Body of pancreas (tissue), 4 donors: ENCODE measurements at regions not wholly inside any gene's neighbourhood (a gene's known extent, or its start where the extent isn't known, plus 50 kb on each side); places are given as distances from the start of the nearest gene placed in this dataset.

Source experiments
- ATAC-seq: fragments of 150-250 bp; one replicate; pipeline ENCODE4 v1.9.1; 2016
- DNase-seq, 4 donors: peaks; one replicate each; pipeline ENCODE4 v3.0.0-alpha.2; 2019
- H3K27ac ChIP-seq, 4 donors: fragments of 200-600 bp; sonication (generic); 1 replicate in 3 of 4; 2 replicates in 1 of 4; pipeline versions ENCODE4 v1.5.1 to v1.6.1; 2016 to 2019; ENCODE audit warnings: mild to moderate bottlenecking in 1 of 4, mixed read lengths in 1 of 4, moderate library complexity in 1 of 4
- H3K27me3 ChIP-seq, 2 donors: fragments of 200-600 bp; sonication (generic); one replicate each; pipeline ENCODE4 v1.6.0; 2016; ENCODE audit warnings: mild to moderate bottlenecking in 1 of 2
- H3K36me3 ChIP-seq, 2 donors: fragments of 200-600 bp; sonication (generic); replicated peaks in 1 of 2; 2 replicates each; pipeline ENCODE4 v1.5.1; 2016; ENCODE audit warnings: low read depth in 2 of 2; ENCODE audit not compliant: insufficient read depth in 1 of 2
- H3K4me1 ChIP-seq: fragments of 200-600 bp; sonication (generic); one replicate; pipeline ENCODE4 v1.6.0; 2016
- H3K4me3 ChIP-seq, 2 donors: fragments of 200-600 bp; sonication (generic); 1 replicate in 1 of 2; 2 replicates in 1 of 2; pipeline ENCODE4 v1.5.1; 2016 to 2019
- H3K9me3 ChIP-seq, 3 donors: fragments of 200-600 bp; sonication (generic); 1 replicate in 2 of 3; 2 replicates in 1 of 3; pipeline ENCODE4 v1.5.1; 2016
- POLR2A ChIP-seq, 3 donors: fragments of 450-650 bp; IDR thresholded peaks; one replicate each; pipeline ENCODE4 v1.6.1; 2016; ENCODE audit warnings: antibody characterized with exemption in 3 of 3, mild to moderate bottlenecking in 2 of 3
- WGBS, 2 donors: methylation state at CpG; one replicate each; pipeline ENCODE4 v1.1.5; 2017; 5-methylcytosine and 5-hydroxymethylcytosine counted together
- intact Hi-C: fragments of 100-400 bp; cut with DNase I; formaldehyde crosslinking; loops from one replicate; pipeline ENCODE4 v1.15.1; 2023
- TF ChIP-seq, protein P1 (sequence below), 7 experiments: fragments of 450-650 bp in 4 of 7; fragments of 200-600 bp in 3 of 7; sonication (generic) in 3 of 7; IDR thresholded peaks; one replicate each; pipeline ENCODE4 v1.5.1; 2016 to 2019; ENCODE audit warnings: antibody characterized with exemption in 7 of 7

GRCh38 chr16:73887911-73888310, 408.7 kb upstream of the PSMD7 start:
- Histone ChIP-seq H3K27me3 (peaks cover 0 to 7% of the 10 kb centered on the region in 2 donors), H3K9me3 (no peaks in the 10 kb centered on the region), H3K27ac (no peak overlapping the region), H3K4me1 (peaks cover 4% of the 10 kb centered on the region), H3K4me3 (no peak overlapping the region), H3K36me3 (no peaks in the 10 kb centered on the region)
- DNase-seq: no peak
- no peak for TF ChIP-seq POLR2A (IDR thresholded peaks at IDR 0.05)
- TF ChIP-seq, protein P1, sequence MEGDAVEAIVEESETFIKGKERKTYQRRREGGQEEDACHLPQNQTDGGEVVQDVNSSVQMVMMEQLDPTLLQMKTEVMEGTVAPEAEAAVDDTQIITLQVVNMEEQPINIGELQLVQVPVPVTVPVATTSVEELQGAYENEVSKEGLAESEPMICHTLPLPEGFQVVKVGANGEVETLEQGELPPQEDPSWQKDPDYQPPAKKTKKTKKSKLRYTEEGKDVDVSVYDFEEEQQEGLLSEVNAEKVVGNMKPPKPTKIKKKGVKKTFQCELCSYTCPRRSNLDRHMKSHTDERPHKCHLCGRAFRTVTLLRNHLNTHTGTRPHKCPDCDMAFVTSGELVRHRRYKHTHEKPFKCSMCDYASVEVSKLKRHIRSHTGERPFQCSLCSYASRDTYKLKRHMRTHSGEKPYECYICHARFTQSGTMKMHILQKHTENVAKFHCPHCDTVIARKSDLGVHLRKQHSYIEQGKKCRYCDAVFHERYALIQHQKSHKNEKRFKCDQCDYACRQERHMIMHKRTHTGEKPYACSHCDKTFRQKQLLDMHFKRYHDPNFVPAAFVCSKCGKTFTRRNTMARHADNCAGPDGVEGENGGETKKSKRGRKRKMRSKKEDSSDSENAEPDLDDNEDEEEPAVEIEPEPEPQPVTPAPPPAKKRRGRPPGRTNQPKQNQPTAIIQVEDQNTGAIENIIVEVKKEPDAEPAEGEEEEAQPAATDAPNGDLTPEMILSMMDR (IDR thresholded peaks at IDR 0.05): no peak
- no peak for ATAC-seq
- WGBS, 2 donors: 28 to 38% methylated on average over 8 of the region's 8 CpGs
- intact Hi-C loops: no loop called here

DNA sequence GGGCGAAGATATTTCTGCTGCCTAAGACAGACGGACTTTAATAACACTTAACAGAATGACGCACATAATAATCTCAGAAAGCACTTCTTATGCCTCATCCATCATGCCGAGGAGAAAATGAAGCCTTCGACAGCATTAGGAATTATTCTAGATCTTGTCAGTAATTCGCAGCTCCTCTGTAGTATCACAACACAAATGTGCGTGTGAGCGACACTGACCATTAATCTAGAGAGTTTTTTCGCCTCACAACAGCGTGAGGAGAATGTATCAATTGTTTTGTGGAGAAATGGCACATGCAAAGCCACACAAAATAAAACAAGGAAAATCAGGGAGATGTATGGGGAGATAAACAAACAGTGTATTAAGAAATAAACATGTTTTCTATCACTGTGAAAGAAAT, 410.2 kb upstream of the PSMD7 start:
- ATAC-seq: no peak
- Histone ChIP-seq H3K4me3 (no peak overlapping the region), H3K9me3 (no peaks in the 10 kb centered on the region), H3K27me3 (peaks cover 0 to 5% of the 10 kb centered on the region in 2 donors), H3K4me1 (peaks cover 4% of the 10 kb centered on the region), H3K27ac (no peak overlapping the region), H3K36me3 (no peaks in the 10 kb centered on the region)
- no peak for DNase-seq
- TF ChIP-seq, protein P1 (IDR thresholded peaks at IDR 0.05): no peak
- intact Hi-C loops: no loop called here
- 60 to 61% methylated on average over 10 of the region's 10 CpGs for WGBS, 2 donors

GRCh38 chr16:73885319-73885718, 411.3 kb upstream of the PSMD7 start:
- ATAC-seq (no peak), DNase-seq (no peak)
- Histone ChIP-seq H3K9me3 (no peaks in the 10 kb centered on the region), H3K27me3 (peaks cover 0 to 5% of the 10 kb centered on the region in 2 donors), H3K27ac (no peak overlapping the region), H3K36me3 (no peaks in the 10 kb centered on the region), H3K4me3 (no peak overlapping the region), H3K4me1 (no peaks in the 10 kb centered on the region)
- intact Hi-C loops: no loop called here
- no peak for TF ChIP-seq POLR2A (IDR thresholded peaks at IDR 0.05)
- TF ChIP-seq, protein P1 (IDR thresholded peaks at IDR 0.05): no peak
- 69 to 70% methylated on average over 4 of the region's 4 CpGs for WGBS, 2 donors

- no peak for TF ChIP-seq POLR2A (IDR thresholded peaks at IDR 0.05)
- TF ChIP-seq, protein P1 (IDR thresholded peaks at IDR 0.05): no peak
- Histone ChIP-seq H3K9me3 (no peaks in the 10 kb centered on the region), H3K4me3 (no peak overlapping the region), H3K4me1 (no peaks in the 10 kb centered on the region), H3K36me3 (no peaks in the 10 kb centered on the region), H3K27ac (no peak overlapping the region), H3K27me3 (no peaks in the 10 kb centered on the region)
- WGBS, 2 donors: 85% methylated on average over 3 of the region's 3 CpGs
- no peak for DNase-seq
- no peak for ATAC-seq
- intact Hi-C loops: loop anchor here (5.0 kb wide), 1 partner anchor 322 kb away; no protein-coding TSS in a partner anchor
Measured at GRCh38 chr16:73883841-73884240, 412.8 kb upstream of the PSMD7 start.

GRCh38 chr16:73883126-73883525, 413.5 kb upstream of the PSMD7 start:
- Histone ChIP-seq H3K27ac (no peak overlapping the region), H3K4me3 (no peak overlapping the region), H3K9me3 (no peaks in the 10 kb centered on the region), H3K4me1 (no peaks in the 10 kb centered on the region), H3K27me3 (no peaks in the 10 kb centered on the region), H3K36me3 (no peaks in the 10 kb centered on the region)
- intact Hi-C loops: loop anchor here (5.0 kb wide), 1 partner anchor 321 kb away; no protein-coding TSS in a partner anchor
- TF ChIP-seq POLR2A (IDR thresholded peaks at IDR 0.05): no peak
- TF ChIP-seq, protein P1 (IDR thresholded peaks at IDR 0.05): no peak
- WGBS, 2 donors: 42 to 45% methylated on average over 2 of the region's 2 CpGs
- DNase-seq (no peak), ATAC-seq (no peak)
